ENCODE measurements at regions not wholly inside any gene's neighbourhood (a gene's known extent, or its start where the extent isn't known, plus 50 kb on each side); places are given as distances from the start of the nearest gene placed in this dataset.

GRCh38 chr5:84632418-84632817 lies 247.7 kb upstream of the EDIL3 start:
- Mint-ChIP-seq H3K27me3 (no peaks in the 10 kb centered on the region), H3K4me3 (no peak overlapping the region), H3K27ac (no peak overlapping the region), H3K9me3 (peaks cover 0 to 4% (median under 1%) of the 10 kb centered on the region in 8 donors), H3K36me3 (no peaks in the 10 kb centered on the region), H3K4me1 (no peaks in the 10 kb centered on the region)
- Histone ChIP-seq H3K4me1 (ENCODE audit: insufficient read depth, low read length) (no peaks in the 10 kb centered on the region), H3K27ac (ENCODE audit: low read depth, low read length) (no peak overlapping the region), H3K27me3 (ENCODE audit: insufficient read depth, low read length) (no peaks in the 10 kb centered on the region), H3K9me3 (ENCODE audit: control insufficient read depth in 1 of 2, low read length in 2 of 2) (no peaks in the 10 kb centered on the region), H3K4me3 (ENCODE audit: low read length in 2 of 2) (no peak overlapping the region), H3K36me3 (ENCODE audit: insufficient read depth, low read length) (no peaks in the 10 kb centered on the region)
- POLR2A ChIA-PET (ENCODE audit: partially characterized antibody): no interaction called here
- DNase-seq: no peak
- CTCF ChIA-PET (ENCODE audit: partially characterized antibody): no interaction called here
- intact Hi-C loops (cut with micrococcal nuclease): no loop called here

DNA sequence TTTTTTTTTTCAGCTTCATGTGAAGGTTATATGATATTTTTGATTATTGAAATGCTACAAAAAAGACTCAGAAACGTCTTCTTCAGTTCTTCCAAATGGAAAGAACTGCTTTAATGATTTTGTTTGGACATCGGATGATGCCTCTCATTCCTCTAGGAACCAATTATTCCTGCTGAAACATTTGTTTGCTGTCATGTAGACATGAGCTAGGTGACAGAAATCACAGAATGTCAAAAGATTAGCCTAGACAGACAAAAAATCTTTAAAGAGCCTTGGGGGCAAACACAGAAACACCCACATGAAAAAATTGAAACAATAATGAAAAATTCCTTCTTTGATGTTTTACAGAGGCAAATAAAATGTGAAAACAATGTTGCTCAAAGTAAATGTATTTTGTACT lies 244.2 kb upstream of the EDIL3 start:
- H3K4me1 Mint-ChIP-seq: peaks cover 0 to 3% (median 0%) of the 10 kb centered on the region in 4 donors
- H3K27me3 ChIP-seq (ENCODE audit: insufficient read depth, low read length): no peaks in the 10 kb centered on the region
- POLR2A ChIA-PET (ENCODE audit: partially characterized antibody): no interaction called here
- no peak overlapping the region for H3K27ac Mint-ChIP-seq
- H3K9me3 ChIP-seq (ENCODE audit: control insufficient read depth in 1 of 2, low read length in 2 of 2): no peaks in the 10 kb centered on the region
- no peak for DNase-seq
- H3K36me3 ChIP-seq (ENCODE audit: insufficient read depth, low read length): no peaks in the 10 kb centered on the region
- H3K4me1 ChIP-seq (ENCODE audit: insufficient read depth, low read length): no peaks in the 10 kb centered on the region
- no peaks in the 10 kb centered on the region for H3K36me3 Mint-ChIP-seq
- H3K27me3 Mint-ChIP-seq: no peaks in the 10 kb centered on the region
- CTCF ChIA-PET (ENCODE audit: partially characterized antibody): no interaction called here
- H3K9me3 Mint-ChIP-seq: peaks cover 0 to 4% (median under 1%) of the 10 kb centered on the region in 8 donors
- no peak overlapping the region for H3K4me3 Mint-ChIP-seq
- intact Hi-C loops (cut with micrococcal nuclease): no loop called here
- no peak overlapping the region for H3K4me3 ChIP-seq (ENCODE audit: low read length in 2 of 2)
- H3K27ac ChIP-seq (ENCODE audit: low read depth, low read length): no peak overlapping the region

GRCh38 chr5:84623019-84623418 lies 238.3 kb upstream of the EDIL3 start:
- Mint-ChIP-seq H3K4me1 (peaks cover 0 to 3% (median 0%) of the 10 kb centered on the region in 4 donors), H3K27me3 (no peaks in the 10 kb centered on the region), H3K9me3 (peaks cover 0 to 3% (median 0%) of the 10 kb centered on the region in 8 donors), H3K4me3 (no peak overlapping the region), H3K36me3 (no peaks in the 10 kb centered on the region), H3K27ac (no peak overlapping the region)
- Histone ChIP-seq H3K36me3 (ENCODE audit: insufficient read depth, low read length) (no peaks in the 10 kb centered on the region), H3K9me3 (ENCODE audit: control insufficient read depth in 1 of 2, low read length in 2 of 2) (no peaks in the 10 kb centered on the region), H3K27ac (ENCODE audit: low read depth, low read length) (no peak overlapping the region), H3K4me1 (ENCODE audit: insufficient read depth, low read length) (no peaks in the 10 kb centered on the region), H3K4me3 (ENCODE audit: low read length in 2 of 2) (no peak overlapping the region), H3K27me3 (ENCODE audit: insufficient read depth, low read length) (no peaks in the 10 kb centered on the region)
- intact Hi-C loops (cut with micrococcal nuclease): no loop called here
- DNase-seq: peak in 1 of 5 donors; percentile 3
- ChIA-PET CTCF (ENCODE audit: partially characterized antibody) (no interaction called here), POLR2A (ENCODE audit: partially characterized antibody) (no interaction called here)

GRCh38 chr5:84622461-84622860 lies 237.8 kb upstream of the EDIL3 start:
- Histone ChIP-seq H3K27me3 (ENCODE audit: insufficient read depth, low read length) (no peaks in the 10 kb centered on the region), H3K4me3 (ENCODE audit: low read length in 2 of 2) (no peak overlapping the region), H3K9me3 (ENCODE audit: control insufficient read depth in 1 of 2, low read length in 2 of 2) (no peaks in the 10 kb centered on the region), H3K36me3 (ENCODE audit: insufficient read depth, low read length) (no peaks in the 10 kb centered on the region), H3K27ac (ENCODE audit: low read depth, low read length) (no peak overlapping the region), H3K4me1 (ENCODE audit: insufficient read depth, low read length) (no peaks in the 10 kb centered on the region)
- Mint-ChIP-seq H3K27ac (no peak overlapping the region), H3K36me3 (no peaks in the 10 kb centered on the region), H3K4me3 (no peak overlapping the region), H3K27me3 (no peaks in the 10 kb centered on the region), H3K4me1 (peaks cover 0 to 3% (median 0%) of the 10 kb centered on the region in 4 donors), H3K9me3 (peaks cover 0 to 3% (median 0%) of the 10 kb centered on the region in 8 donors)
- DNase-seq: no peak
- ChIA-PET CTCF (ENCODE audit: partially characterized antibody) (no interaction called here), POLR2A (ENCODE audit: partially characterized antibody) (no interaction called here)
- intact Hi-C loops (cut with micrococcal nuclease): no loop called here

- Histone ChIP-seq H3K27me3 (ENCODE audit: insufficient read depth, low read length) (no peaks in the 10 kb centered on the region), H3K4me1 (ENCODE audit: insufficient read depth, low read length) (no peaks in the 10 kb centered on the region), H3K4me3 (ENCODE audit: low read length in 2 of 2) (no peak overlapping the region), H3K36me3 (ENCODE audit: insufficient read depth, low read length) (no peaks in the 10 kb centered on the region), H3K27ac (ENCODE audit: low read depth, low read length) (no peak overlapping the region), H3K9me3 (ENCODE audit: control insufficient read depth in 1 of 2, low read length in 2 of 2) (no peaks in the 10 kb centered on the region)
- Mint-ChIP-seq H3K9me3 (peaks cover 0 to 2% (median 0%) of the 10 kb centered on the region in 8 donors), H3K36me3 (no peaks in the 10 kb centered on the region), H3K27me3 (no peaks in the 10 kb centered on the region), H3K4me3 (no peak overlapping the region), H3K27ac (no peak overlapping the region), H3K4me1 (no peaks in the 10 kb centered on the region)
- intact Hi-C loops (cut with micrococcal nuclease): no loop called here
- DNase-seq: no peak
- CTCF ChIA-PET (ENCODE audit: partially characterized antibody): no interaction called here
- POLR2A ChIA-PET (ENCODE audit: partially characterized antibody): no interaction called here
Measured at GRCh38 chr5:84618262-84618661, 233.6 kb upstream of the EDIL3 start.

DNA sequence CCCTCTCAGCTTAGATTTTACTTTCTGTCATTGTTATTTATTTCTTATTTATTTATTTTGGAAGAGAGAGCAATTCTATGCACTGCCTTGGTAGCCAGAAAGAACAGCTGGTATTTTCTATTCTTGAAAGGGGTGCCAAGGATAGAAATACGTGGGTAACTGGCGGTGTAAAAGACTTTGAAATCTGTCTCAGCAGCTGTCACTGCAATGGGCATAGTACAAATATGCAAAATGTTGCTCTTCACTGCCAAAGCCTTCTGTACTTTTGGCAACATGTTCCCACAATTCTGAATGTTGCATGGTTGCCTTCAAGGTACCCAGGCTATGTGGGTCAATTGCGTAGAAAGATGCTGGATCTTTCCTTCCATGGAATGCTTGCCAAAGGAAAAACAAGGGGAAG lies 230.2 kb upstream of the EDIL3 start:
- Mint-ChIP-seq H3K27me3 (no peaks in the 10 kb centered on the region), H3K36me3 (no peaks in the 10 kb centered on the region), H3K4me1 (no peaks in the 10 kb centered on the region), H3K9me3 (peaks cover 0 to 2% (median 0%) of the 10 kb centered on the region in 8 donors), H3K27ac (no peak overlapping the region), H3K4me3 (no peak overlapping the region)
- CTCF ChIA-PET (ENCODE audit: partially characterized antibody): no interaction called here
- no peaks in the 10 kb centered on the region for H3K4me1 ChIP-seq (ENCODE audit: insufficient read depth, low read length)
- POLR2A ChIA-PET (ENCODE audit: partially characterized antibody): no interaction called here
- intact Hi-C loops (cut with micrococcal nuclease): no loop called here
- H3K4me3 ChIP-seq (ENCODE audit: low read length in 2 of 2): no peak overlapping the region
- H3K36me3 ChIP-seq (ENCODE audit: insufficient read depth, low read length): no peaks in the 10 kb centered on the region
- no peak overlapping the region for H3K27ac ChIP-seq (ENCODE audit: low read depth, low read length)
- no peaks in the 10 kb centered on the region for H3K9me3 ChIP-seq (ENCODE audit: control insufficient read depth in 1 of 2, low read length in 2 of 2)
- DNase-seq: no peak
- H3K27me3 ChIP-seq (ENCODE audit: insufficient read depth, low read length): no peaks in the 10 kb centered on the region

DNA sequence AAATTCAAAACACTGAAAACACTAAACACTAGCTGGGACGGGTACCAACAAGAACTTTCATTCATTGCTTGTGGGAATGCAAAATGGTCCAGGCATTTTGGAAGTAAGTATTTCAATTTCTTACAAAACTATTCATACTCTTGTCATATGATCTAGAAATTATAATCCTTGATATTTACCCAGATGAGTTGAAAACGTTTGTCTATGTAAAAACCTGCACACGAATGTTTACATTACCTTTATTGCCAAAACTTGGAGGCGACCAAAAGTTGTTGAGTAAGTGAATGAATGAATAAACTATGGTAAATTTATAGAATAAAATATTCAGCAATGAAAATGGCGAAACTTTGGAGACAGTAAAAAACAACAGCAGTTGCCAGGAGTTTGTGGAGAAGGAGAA lies 222.1 kb upstream of the EDIL3 start:
- no peaks in the 10 kb centered on the region for H3K27me3 ChIP-seq (ENCODE audit: insufficient read depth, low read length)
- H3K4me1 ChIP-seq (ENCODE audit: insufficient read depth, low read length): no peaks in the 10 kb centered on the region
- ChIA-PET CTCF (ENCODE audit: partially characterized antibody) (no interaction called here), POLR2A (ENCODE audit: partially characterized antibody) (no interaction called here)
- no peak overlapping the region for H3K27ac ChIP-seq (ENCODE audit: low read depth, low read length)
- no peaks in the 10 kb centered on the region for H3K9me3 ChIP-seq (ENCODE audit: control insufficient read depth in 1 of 2, low read length in 2 of 2)
- Mint-ChIP-seq H3K27ac (no peak overlapping the region), H3K36me3 (no peaks in the 10 kb centered on the region), H3K9me3 (peaks cover 0 to 8% (median under 1%) of the 10 kb centered on the region in 8 donors), H3K4me1 (no peaks in the 10 kb centered on the region), H3K4me3 (no peak overlapping the region), H3K27me3 (no peaks in the 10 kb centered on the region)
- intact Hi-C loops (cut with micrococcal nuclease): no loop called here
- DNase-seq: no peak
- no peaks in the 10 kb centered on the region for H3K36me3 ChIP-seq (ENCODE audit: insufficient read depth, low read length)
- no peak overlapping the region for H3K4me3 ChIP-seq (ENCODE audit: low read length in 2 of 2)

- ChIA-PET POLR2A (ENCODE audit: partially characterized antibody) (no interaction called here), CTCF (ENCODE audit: partially characterized antibody) (no interaction called here)
- H3K36me3 Mint-ChIP-seq: no peaks in the 10 kb centered on the region
Measured at GRCh38 chr5:84605241-84605640, 220.6 kb upstream of the EDIL3 start.

More at GRCh38 chr5:84605241-84605640, 220.6 kb upstream of the EDIL3 start:
- no peaks in the 10 kb centered on the region for H3K9me3 ChIP-seq (ENCODE audit: control insufficient read depth in 1 of 2, low read length in 2 of 2)
- H3K4me3 ChIP-seq (ENCODE audit: low read length in 2 of 2): no peak overlapping the region
- H3K36me3 ChIP-seq (ENCODE audit: insufficient read depth, low read length): no peaks in the 10 kb centered on the region
- H3K27me3 Mint-ChIP-seq: no peaks in the 10 kb centered on the region
- peaks cover 0 to 8% (median 2%) of the 10 kb centered on the region in 8 donors for H3K9me3 Mint-ChIP-seq
- intact Hi-C loops (cut with micrococcal nuclease): no loop called here
- H3K4me3 Mint-ChIP-seq: no peak overlapping the region
- H3K27ac ChIP-seq (ENCODE audit: low read depth, low read length): no peak overlapping the region
- no peak for DNase-seq
- H3K27ac Mint-ChIP-seq: no peak overlapping the region
- H3K27me3 ChIP-seq (ENCODE audit: insufficient read depth, low read length): no peaks in the 10 kb centered on the region
- no peaks in the 10 kb centered on the region for H3K4me1 ChIP-seq (ENCODE audit: insufficient read depth, low read length)
- H3K4me1 Mint-ChIP-seq: no peaks in the 10 kb centered on the region

Measured in CD4-positive, alpha-beta memory T cell (primary cell).